ENCODE measurements at regions not wholly inside any gene's neighbourhood (a gene's known extent, or its start where the extent isn't known, plus 50 kb on each side); places are given as distances from the start of the nearest gene placed in this dataset.

DNA sequence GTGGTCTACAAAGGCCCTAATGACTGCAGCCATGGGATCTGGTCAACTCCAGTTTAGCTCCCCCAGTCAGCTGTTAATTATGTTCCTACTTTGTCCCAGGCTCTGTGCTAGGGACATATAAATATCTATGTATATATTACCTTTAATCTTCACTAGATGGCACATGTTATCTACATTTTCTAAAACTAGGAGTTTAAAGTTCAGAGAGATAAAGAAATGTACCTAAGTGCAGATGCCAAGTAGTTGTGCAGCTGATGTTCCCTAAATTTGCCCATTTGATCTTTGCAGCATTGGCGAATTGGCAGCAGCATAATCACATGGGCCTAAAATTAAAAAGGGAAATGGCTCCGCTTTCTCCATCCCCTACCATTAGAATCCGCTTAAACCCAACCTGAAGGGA is 541.1 kb downstream of the MED13L start:
- H3K9ac ChIP-seq (ENCODE audit: insufficient read depth, low read length, poor library complexity, severe bottlenecking), result no peak overlapping the region
- 90% methylated on average over 2 of the region's 3 CpGs for WGBS (ENCODE audit: insufficient coverage)
- Mint-ChIP-seq H3K4me1 (no peaks in the 10 kb centered on the region), H3K36me3 (no peaks in the 10 kb centered on the region), H3K27me3 (ENCODE audit: low read depth in 3 of 3) (peaks cover 0 to 2% (median 1%) of the 10 kb centered on the region in 3 donors), H3K27ac (no peak overlapping the region), H3K9me3 (peaks cover 0 to 2% (median 0%) of the 10 kb centered on the region in 7 donors), H3K4me3 (no peak overlapping the region)
- TF ChIP-seq, protein P1, sequence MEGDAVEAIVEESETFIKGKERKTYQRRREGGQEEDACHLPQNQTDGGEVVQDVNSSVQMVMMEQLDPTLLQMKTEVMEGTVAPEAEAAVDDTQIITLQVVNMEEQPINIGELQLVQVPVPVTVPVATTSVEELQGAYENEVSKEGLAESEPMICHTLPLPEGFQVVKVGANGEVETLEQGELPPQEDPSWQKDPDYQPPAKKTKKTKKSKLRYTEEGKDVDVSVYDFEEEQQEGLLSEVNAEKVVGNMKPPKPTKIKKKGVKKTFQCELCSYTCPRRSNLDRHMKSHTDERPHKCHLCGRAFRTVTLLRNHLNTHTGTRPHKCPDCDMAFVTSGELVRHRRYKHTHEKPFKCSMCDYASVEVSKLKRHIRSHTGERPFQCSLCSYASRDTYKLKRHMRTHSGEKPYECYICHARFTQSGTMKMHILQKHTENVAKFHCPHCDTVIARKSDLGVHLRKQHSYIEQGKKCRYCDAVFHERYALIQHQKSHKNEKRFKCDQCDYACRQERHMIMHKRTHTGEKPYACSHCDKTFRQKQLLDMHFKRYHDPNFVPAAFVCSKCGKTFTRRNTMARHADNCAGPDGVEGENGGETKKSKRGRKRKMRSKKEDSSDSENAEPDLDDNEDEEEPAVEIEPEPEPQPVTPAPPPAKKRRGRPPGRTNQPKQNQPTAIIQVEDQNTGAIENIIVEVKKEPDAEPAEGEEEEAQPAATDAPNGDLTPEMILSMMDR (IDR thresholded peaks at IDR 0.05), result no peak
- no peak overlapping the region for H3K4me2 ChIP-seq (replicated peaks; ENCODE audit: extremely low read depth, low read length, poor library complexity, severe bottlenecking)
- no peak for DNase-seq
- intact Hi-C loops (cut with micrococcal nuclease), result no loop called here
- no peaks in the 10 kb centered on the region for H3K9me3 ChIP-seq (replicated peaks in 1 of 2; ENCODE audit: control insufficient read depth in 1 of 2, insufficient read depth in 1 of 2, low read length in 2 of 2)
- no peaks in the 10 kb centered on the region for H3K27me3 ChIP-seq (ENCODE audit: control insufficient read depth in 2 of 2, insufficient read depth in 2 of 2, low read length in 2 of 2)
- H3K36me3 ChIP-seq (replicated peaks in 1 of 2; ENCODE audit: control insufficient read depth in 1 of 2, insufficient read depth in 2 of 2, low read length in 2 of 2), result no peaks in the 10 kb centered on the region
- H4K20me1 ChIP-seq (ENCODE audit: insufficient read depth, low read length), result no peaks in the 10 kb centered on the region
- H3K79me2 ChIP-seq (ENCODE audit: insufficient read depth, low read length), result no peaks in the 10 kb centered on the region
- no peak overlapping the region for H3K4me3 ChIP-seq (replicated peaks in 1 of 3; ENCODE audit: low read depth in 2 of 3, low read length in 3 of 3)
- H3K4me1 ChIP-seq (ENCODE audit: control insufficient read depth in 1 of 2, insufficient read depth in 2 of 2, low read length in 2 of 2), result no peaks in the 10 kb centered on the region
- H3K27ac ChIP-seq (ENCODE audit: low read depth in 1 of 2, low read length in 2 of 2), result no peak overlapping the region
- H2AFZ ChIP-seq (ENCODE audit: insufficient read depth, low read depth, low read length, poor library complexity, severe bottlenecking), result no peak overlapping the region

DNA sequence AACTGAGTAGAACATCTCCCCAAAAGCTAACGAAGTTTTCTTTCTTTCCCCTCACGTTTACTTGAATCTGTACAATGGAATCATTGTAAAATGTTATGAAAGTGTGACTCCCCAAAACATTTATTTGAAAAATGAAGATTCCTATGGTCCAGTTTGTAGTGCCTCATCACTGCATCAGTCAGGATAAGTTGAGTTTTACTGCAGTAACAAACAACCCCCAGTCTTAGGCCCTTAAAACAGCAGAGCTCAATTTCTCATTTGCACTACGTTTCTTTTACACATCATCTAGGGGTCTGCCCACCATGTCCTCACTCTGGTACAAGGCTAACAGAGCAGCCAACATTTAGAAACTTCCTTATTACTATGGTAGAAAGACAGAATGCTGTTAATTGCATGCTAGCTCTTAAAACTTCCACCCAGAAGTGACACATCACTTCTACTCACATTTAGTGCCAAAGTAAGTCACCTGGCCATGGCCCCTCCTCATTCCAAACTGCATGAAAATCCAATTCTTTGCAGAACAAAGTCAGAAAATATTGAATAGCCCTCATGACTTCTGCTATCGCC is 546.4 kb downstream of the MED13L start:
- Histone ChIP-seq H3K4me1 (ENCODE audit: control insufficient read depth in 1 of 2, insufficient read depth in 2 of 2, low read length in 2 of 2) (no peaks in the 10 kb centered on the region), H3K36me3 (replicated peaks in 1 of 2; ENCODE audit: control insufficient read depth in 1 of 2, insufficient read depth in 2 of 2, low read length in 2 of 2) (no peaks in the 10 kb centered on the region), H3K9ac (ENCODE audit: insufficient read depth, low read length, poor library complexity, severe bottlenecking) (no peak overlapping the region), H4K20me1 (ENCODE audit: insufficient read depth, low read length) (no peaks in the 10 kb centered on the region), H3K9me3 (replicated peaks in 1 of 2; ENCODE audit: control insufficient read depth in 1 of 2, insufficient read depth in 1 of 2, low read length in 2 of 2) (no peaks in the 10 kb centered on the region), H3K4me3 (replicated peaks in 1 of 3; ENCODE audit: low read depth in 2 of 3, low read length in 3 of 3) (no peak overlapping the region), H3K27ac (ENCODE audit: low read depth in 1 of 2, low read length in 2 of 2) (no peak overlapping the region), H3K79me2 (ENCODE audit: insufficient read depth, low read length) (no peaks in the 10 kb centered on the region), H3K4me2 (replicated peaks; ENCODE audit: extremely low read depth, low read length, poor library complexity, severe bottlenecking) (no peak overlapping the region), H2AFZ (ENCODE audit: insufficient read depth, low read depth, low read length, poor library complexity, severe bottlenecking) (no peak overlapping the region), H3K27me3 (ENCODE audit: control insufficient read depth in 2 of 2, insufficient read depth in 2 of 2, low read length in 2 of 2) (no peaks in the 10 kb centered on the region)
- Mint-ChIP-seq H3K4me3 (no peak overlapping the region), H3K27ac (no peak overlapping the region), H3K27me3 (ENCODE audit: low read depth in 3 of 3) (peaks cover 0 to 2% (median 2%) of the 10 kb centered on the region in 3 donors), H3K36me3 (no peaks in the 10 kb centered on the region), H3K4me1 (no peaks in the 10 kb centered on the region), H3K9me3 (peaks cover 0 to 2% (median 0%) of the 10 kb centered on the region in 7 donors)
- no peak for DNase-seq
- TF ChIP-seq, protein P1 (IDR thresholded peaks at IDR 0.05), result no peak
- intact Hi-C loops (cut with micrococcal nuclease), result no loop called here
- 40% methylated on average over 1 of the region's 4 CpGs for WGBS (ENCODE audit: insufficient coverage)
